Mesothelial cell of epicardium (in vitro differentiated cells): ENCODE measurements at regions not wholly inside any gene's neighbourhood (a gene's known extent, or its start where the extent isn't known, plus 50 kb on each side); places are given as distances from the start of the nearest gene placed in this dataset.

Experiments
- DNase-seq, 2 experiments: peaks; one replicate each; pipeline ENCODE4 v3.0.0; 2021; ENCODE audit warnings: low spot score in 2 of 2; ENCODE audit not compliant: unreplicated experiment in 2 of 2
- H3K27ac Mint-ChIP-seq: 2 replicates; pipeline ENCODE4 v1.8.0; 2021; ENCODE audit warnings: mixed read lengths
- H3K27me3 Mint-ChIP-seq: 2 replicates; pipeline ENCODE4 v1.8.0; 2021; ENCODE audit warnings: low read depth, mixed read lengths
- H3K36me3 Mint-ChIP-seq: 2 replicates; pipeline ENCODE4 v1.8.0; 2021; ENCODE audit warnings: mixed read lengths
- H3K4me1 Mint-ChIP-seq: 2 replicates; pipeline ENCODE4 v1.8.0; 2021; ENCODE audit warnings: mixed read lengths
- H3K4me3 Mint-ChIP-seq: 2 replicates; pipeline ENCODE4 v1.8.0; 2021; ENCODE audit warnings: mild to moderate bottlenecking, moderate library complexity, mixed read lengths
- H3K9me3 Mint-ChIP-seq: 2 replicates; pipeline ENCODE4 v1.8.0; 2021; ENCODE audit warnings: mixed read lengths
- CTCF ChIP-seq: fragments of 200-600 bp; sonication (generic); IDR thresholded peaks from one replicate; pipeline ENCODE4 v1.5.0; 2021; ENCODE audit warnings: antibody characterized with exemption; ENCODE audit not compliant: unreplicated experiment

DNA sequence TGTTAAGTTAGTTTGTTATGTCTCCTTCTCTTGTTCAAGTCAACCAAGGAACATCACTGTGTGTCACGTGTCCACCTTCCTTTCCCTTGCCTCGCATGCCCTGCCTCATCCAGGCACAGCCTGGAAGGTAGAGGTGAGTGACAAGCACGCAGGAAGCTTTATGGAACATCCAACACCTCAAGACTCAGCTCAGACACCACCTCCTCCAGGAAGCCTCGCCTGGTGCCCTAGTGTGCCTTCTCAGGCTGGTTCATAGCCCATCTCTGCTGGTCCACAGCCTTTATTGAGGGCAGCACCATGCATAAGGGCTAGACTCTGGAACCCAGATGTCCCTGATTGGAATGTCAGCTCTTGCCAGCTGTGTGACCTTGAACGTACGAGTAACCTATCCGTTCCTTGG is 224.3 kb downstream of the ANKRD60 start:
- Mint-ChIP-seq H3K4me1 (peaks cover 4% of the 10 kb centered on the region), H3K4me3 (no peak overlapping the region), H3K36me3 (no peaks in the 10 kb centered on the region), H3K9me3 (no peaks in the 10 kb centered on the region), H3K27me3 (peaks cover 17% of the 10 kb centered on the region), H3K27ac (no peak overlapping the region)
- TF ChIP-seq CTCF = no peak
- no peak for DNase-seq

GRCh38 chr20:58003525-58003924 is 224.9 kb downstream of the ANKRD60 start:
- DNase-seq = no peak
- no peaks in the 10 kb centered on the region for H3K9me3 Mint-ChIP-seq
- H3K4me3 Mint-ChIP-seq = no peak overlapping the region
- peaks cover 4% of the 10 kb centered on the region for H3K4me1 Mint-ChIP-seq
- H3K27ac Mint-ChIP-seq = no peak overlapping the region
- H3K27me3 Mint-ChIP-seq = peaks cover 18% of the 10 kb centered on the region
- TF ChIP-seq CTCF = no peak
- H3K36me3 Mint-ChIP-seq = no peaks in the 10 kb centered on the region

- Mint-ChIP-seq H3K27ac (no peak overlapping the region), H3K27me3 (peaks cover 19% of the 10 kb centered on the region), H3K4me1 (peaks cover 4% of the 10 kb centered on the region), H3K4me3 (no peak overlapping the region), H3K9me3 (no peaks in the 10 kb centered on the region), H3K36me3 (no peaks in the 10 kb centered on the region)
- DNase-seq = no peak
- no peak for TF ChIP-seq CTCF
Measured at GRCh38 chr20:58002901-58003300, 225.6 kb downstream of the ANKRD60 start.

DNA sequence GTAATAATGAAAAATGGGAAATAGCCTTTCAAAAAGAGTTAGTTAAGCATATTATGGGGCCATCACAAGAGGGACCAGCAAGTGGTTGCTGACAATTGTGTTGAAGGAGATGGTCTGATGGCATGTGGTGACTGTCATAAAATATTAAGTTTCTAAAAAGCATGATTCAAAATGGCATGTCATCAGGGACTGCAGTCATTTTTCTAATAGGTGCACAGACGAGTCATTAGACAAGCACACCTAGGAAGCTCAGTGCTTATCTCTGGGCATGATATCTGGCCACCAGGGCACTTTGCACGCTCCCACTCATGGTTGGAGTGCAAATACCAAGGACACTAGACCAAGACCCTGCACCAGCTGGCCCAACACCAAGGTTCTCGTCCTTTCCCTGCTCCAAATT is 226.5 kb downstream of the ANKRD60 start:
- Mint-ChIP-seq H3K4me3 (no peak overlapping the region), H3K27ac (no peak overlapping the region), H3K27me3 (peaks cover 20% of the 10 kb centered on the region), H3K36me3 (no peaks in the 10 kb centered on the region), H3K9me3 (no peaks in the 10 kb centered on the region), H3K4me1 (peaks cover 5% of the 10 kb centered on the region)
- no peak for TF ChIP-seq CTCF
- DNase-seq = no peak

DNA sequence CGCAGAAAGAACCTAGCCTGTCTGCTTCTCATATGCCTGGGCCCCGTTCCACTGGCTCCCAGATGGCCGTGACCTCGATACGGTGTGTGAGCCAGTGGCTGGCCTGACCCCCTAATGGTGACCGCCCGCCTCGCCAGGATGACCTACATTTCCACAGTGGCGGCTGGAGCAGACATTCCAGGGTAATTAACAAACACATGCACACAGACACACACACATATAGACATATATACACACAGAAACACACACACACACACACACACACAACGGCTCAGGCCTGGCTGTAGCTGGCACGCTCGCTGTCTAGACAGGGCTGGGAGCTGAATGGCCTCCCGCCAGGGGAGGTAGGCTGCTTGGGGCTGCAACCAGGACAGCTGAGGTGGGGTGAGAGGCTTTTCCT is 227.1 kb downstream of the ANKRD60 start:
- Mint-ChIP-seq H3K9me3 (no peaks in the 10 kb centered on the region), H3K36me3 (no peaks in the 10 kb centered on the region), H3K27me3 (peaks cover 20% of the 10 kb centered on the region), H3K4me1 (peaks cover 8% of the 10 kb centered on the region), H3K4me3 (no peak overlapping the region), H3K27ac (no peak overlapping the region)
- no peak for TF ChIP-seq CTCF
- peak in 1 of 2 experiments; percentile 6 for DNase-seq

GRCh38 chr20:58000861-58001260 is 227.6 kb downstream of the ANKRD60 start:
- Mint-ChIP-seq H3K27me3 (peaks cover 20% of the 10 kb centered on the region), H3K9me3 (no peaks in the 10 kb centered on the region), H3K4me1 (peaks cover 8% of the 10 kb centered on the region), H3K36me3 (no peaks in the 10 kb centered on the region), H3K4me3 (no peak overlapping the region), H3K27ac (no peak overlapping the region)
- TF ChIP-seq CTCF = no peak
- no peak for DNase-seq
